CD4-positive, CD25-positive, alpha-beta regulatory T cell (primary cell): ENCODE measurements at regions not wholly inside any gene's neighbourhood (a gene's known extent, or its start where the extent isn't known, plus 50 kb on each side); places are given as distances from the start of the nearest gene placed in this dataset.

Experiments used
- ATAC-seq, 2 donors: fragments of 150-1000 bp; cut with Tn5 transposase; one replicate each; pipeline ENCODE4 v1.10.0; 2021; ENCODE audit warnings: low read depth in 2 of 2, moderate number of reproducible peaks in 2 of 2, moderate library complexity in 1 of 2
- DNase-seq, 3 donors: peaks; one replicate each; pipeline versions ENCODE4 v3.0.0 to v3.0.0-alpha.2; 2012 to 2022; ENCODE audit warnings: mixed read lengths in 1 of 3
- H3K27ac ChIP-seq: one replicate; pipeline ENCODE4 v1.7.0; 2013; ENCODE audit warnings: mild to moderate bottlenecking, low read length; ENCODE audit not compliant: insufficient read depth, poor library complexity, severe bottlenecking
- H3K27me3 ChIP-seq: one replicate; pipeline ENCODE4 v1.7.0; 2013; ENCODE audit warnings: low read length; ENCODE audit not compliant: control insufficient read depth, insufficient read depth
- H3K36me3 ChIP-seq: one replicate; pipeline ENCODE4 v1.7.0; 2013; ENCODE audit warnings: mild to moderate bottlenecking, low read length, moderate library complexity; ENCODE audit not compliant: control insufficient read depth, insufficient read depth
- H3K4me1 ChIP-seq: 2 replicates; pipeline ENCODE4 v1.7.0; 2013; ENCODE audit warnings: mild to moderate bottlenecking, low read length; ENCODE audit not compliant: insufficient read depth, control insufficient read depth, poor library complexity, severe bottlenecking
- H3K4me3 ChIP-seq: one replicate; pipeline ENCODE4 v1.7.0; 2013; ENCODE audit warnings: low read depth, mild to moderate bottlenecking, low read length, moderate library complexity
- H3K9me3 ChIP-seq, 2 experiments: 1 replicate in 1 of 2; 2 replicates in 1 of 2; pipeline ENCODE4 v1.7.0; 2013; ENCODE audit warnings: low read length in 2 of 2, mild to moderate bottlenecking in 1 of 2, moderate library complexity in 1 of 2; ENCODE audit not compliant: control insufficient read depth in 2 of 2
- H3K27ac Mint-ChIP-seq, 3 donors: one replicate each; pipeline ENCODE4 v1.8.0; 2020 to 2022; ENCODE audit warnings: mild to moderate bottlenecking in 3 of 3, mixed read lengths in 3 of 3, moderate library complexity in 2 of 3
- H3K27me3 Mint-ChIP-seq: one replicate; pipeline ENCODE4 v1.8.0; 2022; ENCODE audit warnings: mild to moderate bottlenecking, mixed read lengths
- H3K36me3 Mint-ChIP-seq: one replicate; pipeline ENCODE4 v1.8.0; 2020; ENCODE audit warnings: mixed read lengths
- H3K4me1 Mint-ChIP-seq, 4 donors: one replicate each; pipeline ENCODE4 v1.8.0; 2020 to 2022; ENCODE audit warnings: mixed read lengths in 4 of 4, mild to moderate bottlenecking in 1 of 4
- H3K4me3 Mint-ChIP-seq, 4 donors: one replicate each; pipeline ENCODE4 v1.8.0; 2020 to 2022; ENCODE audit warnings: mild to moderate bottlenecking in 4 of 4, mixed read lengths in 4 of 4, moderate library complexity in 3 of 4
- H3K9me3 Mint-ChIP-seq, 7 donors: one replicate each; pipeline ENCODE4 v1.8.0; 2020 to 2022; ENCODE audit warnings: mixed read lengths in 7 of 7, mild to moderate bottlenecking in 3 of 7, moderate library complexity in 2 of 7

DNA sequence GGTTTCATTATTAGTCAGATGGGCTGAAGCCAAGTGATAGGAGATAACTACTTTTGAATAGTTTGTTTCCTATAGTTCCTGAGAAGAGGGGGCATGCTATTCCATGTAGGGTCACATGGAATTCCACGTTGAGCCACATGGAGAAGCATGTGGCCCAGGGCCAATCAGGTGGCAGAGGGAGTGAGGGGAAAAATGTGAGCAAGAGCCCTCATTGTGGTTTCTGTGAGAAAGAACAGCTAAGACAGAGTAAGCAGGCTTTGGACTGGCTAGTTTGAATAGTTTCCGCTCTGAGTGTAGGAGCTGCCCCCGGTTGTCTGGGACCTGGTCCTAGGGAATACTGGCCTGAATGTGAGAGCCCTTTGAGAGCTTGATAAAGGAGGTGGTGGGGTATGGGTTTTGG lies 69.9 kb upstream of the CNTNAP4 start:
- no peak overlapping the region for H3K4me3 ChIP-seq
- H3K27me3 ChIP-seq = no peaks in the 10 kb centered on the region
- H3K9me3 ChIP-seq = no peaks in the 10 kb centered on the region
- no peaks in the 10 kb centered on the region for H3K36me3 Mint-ChIP-seq
- no peak overlapping the region for H3K4me3 Mint-ChIP-seq
- peaks cover 0 to 32% (median 8%) of the 10 kb centered on the region in 7 donors for H3K9me3 Mint-ChIP-seq
- no peak for DNase-seq
- no peaks in the 10 kb centered on the region for H3K27me3 Mint-ChIP-seq
- H3K27ac Mint-ChIP-seq = no peak overlapping the region
- H3K36me3 ChIP-seq = no peaks in the 10 kb centered on the region
- no peak overlapping the region for H3K27ac ChIP-seq
- no peaks in the 10 kb centered on the region for H3K4me1 Mint-ChIP-seq
- no peak for ATAC-seq
- H3K4me1 ChIP-seq = no peaks in the 10 kb centered on the region

DNA sequence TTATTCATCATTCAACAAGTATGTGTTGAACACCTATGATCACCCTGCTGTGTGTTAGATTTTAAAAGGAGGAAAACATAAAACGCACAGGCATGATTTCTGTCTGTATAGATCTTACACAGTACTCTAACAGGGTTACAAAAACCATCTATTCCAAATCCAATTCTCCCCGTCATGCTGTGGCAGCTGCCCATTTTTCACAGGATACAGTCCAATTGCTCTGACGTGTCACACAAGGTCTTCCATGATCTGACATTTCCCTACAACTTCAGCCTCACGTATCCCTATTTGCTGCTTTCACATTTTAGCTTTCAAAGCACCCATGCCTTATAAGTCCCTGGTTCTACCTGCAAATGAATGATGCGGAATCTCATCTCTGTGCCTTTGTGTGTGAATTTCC lies 67.0 kb upstream of the CNTNAP4 start:
- Mint-ChIP-seq H3K36me3 (no peaks in the 10 kb centered on the region), H3K9me3 (peaks cover 0 to 30% (median 8%) of the 10 kb centered on the region in 7 donors), H3K4me3 (no peak overlapping the region), H3K4me1 (no peaks in the 10 kb centered on the region), H3K27ac (no peak overlapping the region), H3K27me3 (no peaks in the 10 kb centered on the region)
- ATAC-seq = no peak
- Histone ChIP-seq H3K27me3 (no peaks in the 10 kb centered on the region), H3K4me1 (no peaks in the 10 kb centered on the region), H3K36me3 (no peaks in the 10 kb centered on the region), H3K27ac (no peak overlapping the region), H3K4me3 (no peak overlapping the region), H3K9me3 (no peaks in the 10 kb centered on the region)
- no peak for DNase-seq

DNA sequence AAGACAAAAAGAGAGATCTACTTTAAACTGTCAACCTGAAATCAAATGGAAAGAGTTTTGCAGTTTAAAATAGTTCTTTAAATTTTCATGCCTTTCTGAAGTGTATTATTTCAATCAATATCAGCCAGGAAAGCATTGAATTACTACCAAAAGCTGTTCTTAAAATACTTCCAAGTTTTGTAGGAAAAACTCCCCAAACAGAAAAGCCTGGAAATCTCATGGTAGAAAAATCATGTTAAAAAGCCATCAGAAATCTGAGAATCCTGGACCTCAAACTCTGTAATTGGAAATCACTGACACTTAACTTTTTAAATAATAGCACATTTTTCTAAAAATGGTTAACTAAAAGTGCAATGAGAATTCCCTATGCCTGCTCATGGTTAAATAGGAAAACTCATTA lies 63.3 kb upstream of the CNTNAP4 start:
- DNase-seq (no peak), ATAC-seq (no peak)
- Histone ChIP-seq H3K27me3 (no peaks in the 10 kb centered on the region), H3K36me3 (no peaks in the 10 kb centered on the region), H3K4me1 (no peaks in the 10 kb centered on the region), H3K4me3 (no peak overlapping the region), H3K27ac (no peak overlapping the region), H3K9me3 (no peaks in the 10 kb centered on the region)
- Mint-ChIP-seq H3K36me3 (no peaks in the 10 kb centered on the region), H3K27ac (no peak overlapping the region), H3K4me3 (no peak overlapping the region), H3K27me3 (no peaks in the 10 kb centered on the region), H3K9me3 (peaks cover 0 to 24% (median 8%) of the 10 kb centered on the region in 7 donors), H3K4me1 (no peaks in the 10 kb centered on the region)

DNA sequence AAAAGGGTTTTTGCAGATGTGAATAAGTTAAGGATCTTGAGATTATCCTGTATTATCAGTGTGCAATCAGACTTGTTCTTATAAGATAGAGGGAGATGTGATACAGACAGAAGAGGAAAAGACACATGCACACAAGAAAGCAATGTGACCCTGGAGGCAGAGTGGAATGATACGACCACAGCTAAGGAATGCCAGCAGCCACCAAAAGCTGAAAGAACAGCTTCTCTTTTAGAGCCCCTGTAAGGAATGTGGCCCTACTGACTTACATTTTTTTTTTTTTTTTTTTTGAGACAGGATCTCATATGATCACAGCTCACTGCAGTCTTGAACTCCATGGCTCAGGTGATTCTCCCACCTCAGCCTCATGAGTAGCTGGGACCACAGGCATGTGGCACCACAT lies 62.3 kb upstream of the CNTNAP4 start:
- Histone ChIP-seq H3K27ac (no peak overlapping the region), H3K4me1 (no peaks in the 10 kb centered on the region), H3K27me3 (no peaks in the 10 kb centered on the region), H3K4me3 (no peak overlapping the region), H3K36me3 (no peaks in the 10 kb centered on the region), H3K9me3 (no peaks in the 10 kb centered on the region)
- Mint-ChIP-seq H3K27me3 (no peaks in the 10 kb centered on the region), H3K9me3 (peaks cover 0 to 21% (median 6%) of the 10 kb centered on the region in 7 donors), H3K27ac (no peak overlapping the region), H3K4me1 (no peaks in the 10 kb centered on the region), H3K36me3 (no peaks in the 10 kb centered on the region), H3K4me3 (no peak overlapping the region)
- ATAC-seq (no peak), DNase-seq (no peak)

DNA sequence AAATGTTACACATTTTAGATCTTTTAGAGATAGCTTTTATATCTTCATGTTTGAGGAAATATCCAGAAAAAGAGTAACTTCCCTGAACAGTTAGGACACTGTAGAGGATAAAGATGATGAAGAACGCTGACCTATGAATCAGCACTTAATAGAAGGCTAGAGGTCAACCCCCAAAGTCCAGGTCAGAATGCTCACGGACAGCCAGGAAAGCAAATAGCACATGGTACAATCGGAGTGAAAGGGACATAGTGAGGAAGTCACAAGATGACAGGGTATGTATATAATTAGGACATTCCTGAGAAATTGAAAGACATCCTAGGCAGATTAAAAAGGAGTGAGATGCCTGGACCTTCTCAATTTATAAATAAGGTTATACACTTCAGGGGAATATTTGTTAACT lies 55.1 kb upstream of the CNTNAP4 start:
- H3K4me1 ChIP-seq = no peaks in the 10 kb centered on the region
- Mint-ChIP-seq H3K4me3 (no peak overlapping the region), H3K9me3 (peaks cover 0 to 7% (median 1%) of the 10 kb centered on the region in 7 donors), H3K36me3 (no peaks in the 10 kb centered on the region), H3K4me1 (no peaks in the 10 kb centered on the region), H3K27ac (no peak overlapping the region), H3K27me3 (no peaks in the 10 kb centered on the region)
- no peaks in the 10 kb centered on the region for H3K9me3 ChIP-seq
- no peak for DNase-seq
- H3K4me3 ChIP-seq = no peak overlapping the region
- ATAC-seq = no peak
- H3K27me3 ChIP-seq = no peaks in the 10 kb centered on the region
- H3K27ac ChIP-seq = no peak overlapping the region
- H3K36me3 ChIP-seq = no peaks in the 10 kb centered on the region

DNA sequence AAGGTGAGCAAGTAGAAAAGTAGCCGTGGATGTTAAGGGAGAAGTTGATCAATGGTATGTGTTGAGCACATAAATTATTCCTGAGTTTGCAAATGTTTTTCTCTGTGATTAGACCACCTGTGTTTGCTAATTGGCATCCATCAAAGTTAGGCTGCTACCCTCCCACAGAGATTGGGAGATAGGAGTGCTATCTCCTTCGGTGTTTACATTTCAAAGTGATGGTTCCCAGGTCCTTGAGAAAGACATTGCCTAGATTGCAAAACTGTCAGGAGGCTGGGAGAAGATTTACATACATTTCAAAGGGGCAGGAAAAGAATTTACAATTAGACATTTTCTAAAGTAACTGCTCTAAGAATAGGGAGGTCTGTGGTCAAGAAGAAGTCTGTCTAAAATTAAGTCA lies 54.3 kb upstream of the CNTNAP4 start:
- no peak overlapping the region for H3K27ac Mint-ChIP-seq
- Histone ChIP-seq H3K27ac (no peak overlapping the region), H3K36me3 (no peaks in the 10 kb centered on the region), H3K9me3 (no peaks in the 10 kb centered on the region), H3K4me1 (no peaks in the 10 kb centered on the region), H3K27me3 (no peaks in the 10 kb centered on the region), H3K4me3 (no peak overlapping the region)
- H3K9me3 Mint-ChIP-seq = peaks cover 0 to 4% (median 1%) of the 10 kb centered on the region in 7 donors
- H3K27me3 Mint-ChIP-seq = no peaks in the 10 kb centered on the region
- no peaks in the 10 kb centered on the region for H3K4me1 Mint-ChIP-seq
- H3K4me3 Mint-ChIP-seq = no peak overlapping the region
- no peak for DNase-seq
- no peak for ATAC-seq
- H3K36me3 Mint-ChIP-seq = no peaks in the 10 kb centered on the region

DNA sequence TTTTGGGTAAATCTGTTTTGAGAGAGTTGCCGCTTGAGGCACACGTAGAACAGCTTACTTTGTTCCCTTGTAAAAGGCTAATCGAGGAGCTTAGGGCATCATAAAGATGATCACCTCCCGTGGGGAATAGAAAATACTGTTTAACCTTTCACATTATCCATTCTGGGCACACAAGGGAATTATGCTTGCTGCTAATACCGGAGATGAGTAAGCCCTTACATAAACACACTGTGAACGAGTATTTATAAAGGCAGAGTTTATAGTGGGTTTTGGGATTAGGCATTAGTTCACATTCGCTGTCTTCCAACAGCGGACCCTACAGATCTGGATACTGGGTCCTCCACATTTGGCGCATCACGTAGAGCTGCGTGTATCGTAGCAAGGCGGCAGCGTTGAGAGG lies 51.2 kb upstream of the CNTNAP4 start:
- peaks cover 0 to 9% (median 5%) of the 10 kb centered on the region in 7 donors for H3K9me3 Mint-ChIP-seq
- H3K4me1 Mint-ChIP-seq = no peaks in the 10 kb centered on the region
- ATAC-seq (no peak), DNase-seq (no peak)
- no peaks in the 10 kb centered on the region for H3K27me3 ChIP-seq
- no peak overlapping the region for H3K4me3 ChIP-seq
- no peak overlapping the region for H3K27ac Mint-ChIP-seq
- no peaks in the 10 kb centered on the region for H3K36me3 ChIP-seq
- no peaks in the 10 kb centered on the region for H3K9me3 ChIP-seq
- no peaks in the 10 kb centered on the region for H3K36me3 Mint-ChIP-seq
- H3K4me3 Mint-ChIP-seq = no peak overlapping the region
- no peaks in the 10 kb centered on the region for H3K27me3 Mint-ChIP-seq
- H3K4me1 ChIP-seq = no peaks in the 10 kb centered on the region
- no peak overlapping the region for H3K27ac ChIP-seq

DNA sequence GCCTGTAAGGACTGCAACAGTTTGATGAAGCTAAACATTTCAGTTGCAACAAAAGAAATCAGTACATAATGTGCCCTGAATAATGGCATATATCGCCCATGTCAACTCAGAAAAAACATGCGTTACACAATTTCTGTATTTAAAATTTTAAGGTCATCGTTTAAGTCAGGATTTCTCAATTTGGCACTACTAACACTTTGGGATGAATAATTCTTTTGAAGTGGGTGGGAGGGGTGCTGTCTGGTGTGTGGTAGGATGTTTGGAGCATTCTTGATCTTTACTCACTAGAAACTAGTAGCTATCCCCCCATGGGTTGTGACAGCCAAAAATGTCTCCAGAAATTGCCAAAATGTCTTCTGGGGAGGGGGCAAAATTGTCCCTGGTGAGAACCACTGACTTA lies 50.7 kb upstream of the CNTNAP4 start:
- H3K36me3 ChIP-seq = no peaks in the 10 kb centered on the region
- ATAC-seq (no peak), DNase-seq (no peak)
- Mint-ChIP-seq H3K4me3 (no peak overlapping the region), H3K27me3 (no peaks in the 10 kb centered on the region), H3K9me3 (peaks cover 0 to 9% (median 6%) of the 10 kb centered on the region in 7 donors), H3K27ac (no peak overlapping the region), H3K4me1 (no peaks in the 10 kb centered on the region), H3K36me3 (no peaks in the 10 kb centered on the region)
- H3K4me1 ChIP-seq = no peaks in the 10 kb centered on the region
- no peaks in the 10 kb centered on the region for H3K9me3 ChIP-seq
- H3K4me3 ChIP-seq = no peak overlapping the region
- H3K27ac ChIP-seq = no peak overlapping the region
- H3K27me3 ChIP-seq = no peaks in the 10 kb centered on the region
